ENCODE measurements at regions not wholly inside any gene's neighbourhood (a gene's known extent, or its start where the extent isn't known, plus 50 kb on each side); places are given as distances from the start of the nearest gene placed in this dataset.

DNA sequence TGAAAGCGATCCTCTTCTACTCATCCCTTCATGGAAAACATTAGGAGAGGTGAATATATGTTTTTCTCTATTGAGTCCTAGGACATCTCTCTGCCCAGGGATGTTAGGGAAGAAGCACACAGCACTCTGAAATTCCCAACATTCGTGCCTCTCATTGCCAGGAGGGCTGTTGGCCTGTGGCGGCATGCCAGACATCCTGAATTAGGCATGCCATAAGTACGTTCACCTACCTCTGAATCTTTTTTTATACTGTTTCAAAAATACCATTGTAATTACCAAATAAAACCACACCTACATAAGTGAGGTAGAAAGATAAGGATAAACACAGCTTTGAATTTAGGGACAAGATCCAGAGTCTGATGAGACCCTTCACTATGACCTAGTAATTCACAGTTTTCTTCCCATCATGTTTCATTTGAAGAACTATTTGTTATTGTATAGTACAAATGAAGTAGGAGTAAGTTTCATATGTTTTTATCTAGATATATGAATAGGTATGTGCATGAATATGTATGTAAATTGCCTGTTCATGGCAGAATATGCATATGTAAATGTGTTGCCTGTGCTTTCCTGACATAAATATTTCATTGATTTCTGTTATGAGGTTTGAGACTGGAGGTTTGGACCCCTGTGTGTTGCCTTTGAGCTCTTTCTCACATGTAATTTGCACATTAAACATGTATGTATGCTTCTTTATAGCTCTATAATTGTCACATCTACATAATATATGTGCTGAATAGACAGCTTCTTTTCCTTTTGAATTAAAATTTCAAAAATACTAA lies 66.6 kb upstream of the STAM2 start:
- no peak for DNase-seq (ENCODE audit: low read depth)
- TF ChIP-seq CTCF (IDR thresholded peaks at IDR 0.05; ENCODE audit: low read depth, low read length) = no peak
- TF ChIP-seq POLR2A (IDR thresholded peaks at IDR 0.05; ENCODE audit: extremely low read depth, insufficient read length) = no peak
- TF ChIP-seq, protein P1, sequence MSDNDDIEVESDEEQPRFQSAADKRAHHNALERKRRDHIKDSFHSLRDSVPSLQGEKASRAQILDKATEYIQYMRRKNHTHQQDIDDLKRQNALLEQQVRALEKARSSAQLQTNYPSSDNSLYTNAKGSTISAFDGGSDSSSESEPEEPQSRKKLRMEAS (IDR thresholded peaks at IDR 0.05; ENCODE audit: low read depth, low read length) = no peak
- no peak overlapping the region for H3K4me3 ChIP-seq (ENCODE audit: low read depth, low read length)

DNA sequence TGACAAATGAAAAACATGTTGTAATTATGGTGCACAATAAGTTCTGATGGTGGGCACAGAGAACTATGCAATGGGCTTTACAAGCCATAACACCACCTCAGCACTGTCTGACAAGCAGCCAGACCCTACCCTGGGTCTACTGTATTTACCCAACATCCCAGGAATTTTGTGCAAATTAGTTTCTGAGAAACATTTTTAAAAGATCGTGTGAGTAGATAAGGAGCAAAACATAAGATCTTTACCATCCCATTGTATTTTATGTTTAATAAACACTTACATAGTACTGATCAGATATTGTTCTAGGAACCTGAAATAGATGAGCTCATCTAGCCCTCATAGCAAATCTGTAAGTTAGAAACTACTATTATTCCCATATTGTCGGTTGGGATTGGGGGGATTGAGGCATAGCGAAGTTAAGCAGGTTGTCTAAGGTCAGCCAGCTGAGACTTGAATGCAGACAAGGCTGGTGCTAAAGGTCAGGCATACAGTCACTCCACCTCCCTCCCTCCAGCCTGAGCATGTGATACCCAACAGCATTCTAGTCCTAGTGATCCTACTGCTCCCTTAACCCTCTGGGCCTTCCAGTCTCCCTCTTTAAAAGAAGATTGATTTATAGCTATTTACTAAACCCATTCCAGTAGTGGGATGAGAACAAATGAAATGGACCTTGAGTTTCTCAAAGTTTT lies 67.4 kb upstream of the STAM2 start:
- no peak for DNase-seq (ENCODE audit: low read depth)
- TF ChIP-seq CTCF (IDR thresholded peaks at IDR 0.05; ENCODE audit: low read depth, low read length) (no peak), POLR2A (IDR thresholded peaks at IDR 0.05; ENCODE audit: extremely low read depth, insufficient read length) (no peak)
- H3K4me3 ChIP-seq (ENCODE audit: low read depth, low read length) = no peak overlapping the region

DNA sequence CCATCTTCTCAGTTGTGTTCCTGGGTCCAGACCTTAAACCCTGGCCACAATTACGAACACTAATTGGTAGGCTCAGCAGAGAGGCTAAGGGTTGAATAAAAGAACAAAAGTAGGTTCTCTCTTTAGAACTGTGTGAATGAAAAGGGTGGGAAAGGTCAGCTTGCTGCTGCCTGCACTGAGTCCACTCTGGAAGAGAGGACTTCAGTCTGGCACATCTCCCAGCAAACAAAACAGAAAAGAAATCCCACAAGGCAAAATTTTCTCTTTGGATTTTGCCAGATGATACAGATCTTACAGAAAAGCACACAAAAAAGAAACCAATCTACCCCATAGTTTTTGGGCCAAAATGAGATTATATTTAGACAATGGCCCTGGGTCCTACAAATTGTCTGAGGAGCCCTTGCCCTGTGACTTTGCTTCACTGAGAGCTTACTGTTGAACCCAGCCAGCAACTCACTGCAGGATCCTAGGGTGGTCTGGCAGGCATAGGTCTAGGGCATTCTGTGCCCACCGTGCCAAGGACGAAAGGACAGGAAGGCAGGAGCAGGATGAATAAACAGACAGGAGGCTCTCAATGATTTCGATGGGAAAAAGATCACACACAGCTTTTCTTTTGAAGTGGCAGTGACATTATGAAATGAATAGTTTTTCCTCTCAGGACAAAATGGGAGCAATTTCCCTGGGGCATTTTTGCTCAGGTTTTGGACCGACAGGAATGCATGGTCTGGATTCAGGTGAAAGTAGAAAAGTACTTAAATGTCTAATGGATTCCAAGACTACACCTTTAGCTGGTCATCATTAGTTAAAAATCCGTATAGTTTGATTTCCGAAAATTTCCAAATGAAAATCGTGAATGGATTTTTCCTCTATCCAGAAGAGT lies 68.4 kb upstream of the STAM2 start:
- H3K4me3 ChIP-seq (ENCODE audit: low read depth, low read length) = no peak overlapping the region
- no peak for DNase-seq (ENCODE audit: low read depth)
- TF ChIP-seq, protein P1 (IDR thresholded peaks at IDR 0.05; ENCODE audit: low read depth, low read length) = no peak
- TF ChIP-seq MYC (IDR thresholded peaks at IDR 0.05; ENCODE audit: low read depth, low read length) (no peak), CTCF (IDR thresholded peaks at IDR 0.05; ENCODE audit: low read depth, low read length) (no peak), POLR2A (IDR thresholded peaks at IDR 0.05; ENCODE audit: extremely low read depth, insufficient read length) (no peak)

DNA sequence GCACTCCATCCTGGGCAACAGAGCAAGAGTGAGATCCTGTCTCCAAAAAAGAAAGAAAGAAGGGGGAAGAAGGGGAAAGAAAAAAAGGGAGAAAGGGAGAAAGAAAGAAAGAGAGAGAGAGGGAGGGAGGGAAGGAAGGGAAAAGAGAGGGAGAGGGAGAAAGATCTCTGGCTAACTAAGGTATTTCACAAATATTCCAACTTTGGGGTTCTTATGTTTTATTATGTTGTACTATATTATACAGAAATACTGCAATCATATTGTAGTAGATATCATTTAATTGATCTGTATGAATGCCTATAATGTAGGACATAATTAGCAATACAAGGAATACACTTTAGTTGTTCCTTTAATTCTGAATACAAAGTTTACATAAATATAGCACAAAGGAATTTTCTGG lies 70.1 kb upstream of the STAM2 start:
- H3K4me3 ChIP-seq (ENCODE audit: low read depth, low read length) = no peak overlapping the region
- TF ChIP-seq, protein P1 (IDR thresholded peaks at IDR 0.05; ENCODE audit: low read depth, low read length) = no peak
- no peak for TF ChIP-seq CTCF (IDR thresholded peaks at IDR 0.05; ENCODE audit: low read depth, low read length)
- no peak for TF ChIP-seq POLR2A (IDR thresholded peaks at IDR 0.05; ENCODE audit: extremely low read depth, insufficient read length)
- TF ChIP-seq MYC (IDR thresholded peaks at IDR 0.05; ENCODE audit: low read depth, low read length) = no peak
- no peak for DNase-seq (ENCODE audit: low read depth)

DNA sequence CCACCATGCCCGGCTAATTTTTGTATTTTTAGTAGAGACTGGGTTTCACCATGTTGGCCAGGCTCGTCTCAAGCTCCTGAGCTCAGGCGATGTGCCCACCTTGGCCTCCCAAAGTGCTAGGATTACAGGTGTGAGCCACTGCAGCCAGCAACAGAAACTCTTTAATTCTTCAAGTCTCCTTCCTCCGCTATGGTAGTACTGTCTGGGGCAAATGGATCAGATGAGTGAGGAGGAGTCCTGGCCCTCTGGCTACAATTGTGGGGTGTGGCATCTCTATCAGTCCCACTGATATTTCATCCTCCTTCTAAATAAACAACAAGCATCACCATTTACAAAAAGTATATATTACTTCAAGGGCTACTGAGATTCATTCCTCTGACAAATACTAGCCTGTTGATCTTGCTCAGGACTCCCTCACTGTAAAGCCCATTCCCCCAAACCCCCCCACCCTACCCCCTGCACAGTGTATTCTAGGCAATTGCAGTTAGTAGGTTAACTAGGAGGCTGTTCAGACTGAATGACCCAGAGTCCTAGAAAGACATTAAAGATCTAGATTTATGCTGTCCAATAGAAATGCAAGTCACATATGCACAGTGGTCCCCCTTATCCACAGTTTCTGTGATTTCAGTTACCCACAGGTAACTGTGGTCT lies 71.2 kb upstream of the STAM2 start:
- no peak for TF ChIP-seq CTCF (IDR thresholded peaks at IDR 0.05; ENCODE audit: low read depth, low read length)
- no peak for TF ChIP-seq MYC (IDR thresholded peaks at IDR 0.05; ENCODE audit: low read depth, low read length)
- no peak for TF ChIP-seq POLR2A (IDR thresholded peaks at IDR 0.05; ENCODE audit: extremely low read depth, insufficient read length)
- TF ChIP-seq, protein P1 (IDR thresholded peaks at IDR 0.05; ENCODE audit: low read depth, low read length) = no peak
- no peak for DNase-seq (ENCODE audit: low read depth)
- no peak overlapping the region for H3K4me3 ChIP-seq (ENCODE audit: low read depth, low read length)

Measured in NB4 (cell line).